HEK293 (cell line): ENCODE measurements at regions not wholly inside any gene's neighbourhood (a gene's known extent, or its start where the extent isn't known, plus 50 kb on each side); places are given as distances from the start of the nearest gene placed in this dataset.
A peak's percentile ranks its signal among the peaks of the same experiment; 100 is the strongest.

Experiments used
- CTCF ChIA-PET: fragments of 350-600 bp; formaldehyde crosslinking; extraction: SDS; loops from one replicate; lab custom pipeline; 2021; ENCODE audit warnings: antibody characterized with exemption; lab: Yijun Ruan, JAX
- POLR2A ChIA-PET: fragments of 300-600 bp; formaldehyde crosslinking; extraction: SDS; loops from one replicate; lab custom pipeline; 2020; ENCODE audit warnings: antibody characterized with exemption, inconsistent platforms; lab: Yijun Ruan, JAX
- H3K27ac ChIP-seq: fragments of 200-500 bp; sonication (Bioruptor generic); 2 replicates; pipeline ENCODE4 v1.5.1; 2014; ENCODE audit warnings: low read depth, low read length, control low read depth, inconsistent platforms; ENCODE audit errors: extremely low read depth
- H3K36me3 ChIP-seq, 2 experiments: fragments of 200-500 bp in 1 of 2; sonication (Bioruptor generic) in 1 of 2; 1 replicate in 1 of 2; 2 replicates in 1 of 2; pipeline ENCODE4 v1.5.1; 2014 to 2017; ENCODE audit warnings: inconsistent platforms in 2 of 2, low read length in 2 of 2; ENCODE audit not compliant: control insufficient read depth in 2 of 2, insufficient read depth in 1 of 2
- H3K4me1 ChIP-seq: fragments of 200-500 bp; sonication (Bioruptor generic); 2 replicates; pipeline ENCODE4 v1.5.1; 2014; ENCODE audit warnings: mild to moderate bottlenecking, low read length, inconsistent platforms; ENCODE audit not compliant: control insufficient read depth, insufficient read depth
- H3K4me3 ChIP-seq: 2 replicates; pipeline ENCODE4 v1.5.1; 2011; ENCODE audit warnings: low read depth, mild to moderate bottlenecking, control low read depth, low read length, moderate library complexity
- H3K9me3 ChIP-seq: fragments of 200-500 bp; sonication (Bioruptor generic); 2 replicates; pipeline ENCODE4 v1.5.1; 2014; ENCODE audit warnings: low read depth, low read length, inconsistent platforms; ENCODE audit not compliant: control insufficient read depth, insufficient read depth
- BCL11A ChIP-seq: fragments of 450-650 bp; formaldehyde crosslinking; IDR thresholded peaks from 2 replicates; pipeline ENCODE4 v1.5.1; 2016; ENCODE audit warnings: low read depth, missing biosample characterization, missing genetic modification characterization
- EGR2 ChIP-seq: fragments of 450-650 bp; formaldehyde crosslinking; IDR thresholded peaks from 2 replicates; pipeline ENCODE4 v1.5.1; 2016; ENCODE audit warnings: low read depth, missing biosample characterization, missing genetic modification characterization
- GLI4 ChIP-seq: fragments of 450-650 bp; formaldehyde crosslinking; IDR thresholded peaks from 2 replicates; pipeline ENCODE4 v1.5.1; 2016; ENCODE audit warnings: missing biosample characterization, missing genetic modification characterization
- GLIS2 ChIP-seq: fragments of 450-650 bp; formaldehyde crosslinking; IDR thresholded peaks from 2 replicates; pipeline ENCODE4 v1.5.1; 2016; ENCODE audit warnings: missing biosample characterization, missing genetic modification characterization
- HOXA7 ChIP-seq: sonication (generic); formaldehyde crosslinking; IDR thresholded peaks from 2 replicates; pipeline ENCODE4 v1.8.1; 2022; ENCODE audit warnings: missing genetic modification reagents, borderline replicate concordance
- HOXC10 ChIP-seq: sonication (generic); formaldehyde crosslinking; IDR thresholded peaks from 2 replicates; pipeline ENCODE4 v1.8.1; 2023; ENCODE audit warnings: mild to moderate bottlenecking, missing genetic modification reagents
- IKZF3 ChIP-seq: fragments of 450-650 bp; IDR thresholded peaks from 2 replicates; pipeline ENCODE4 v1.5.0; 2018; ENCODE audit warnings: missing biosample characterization, mild to moderate bottlenecking, missing genetic modification characterization, moderate library complexity
- KLF8 ChIP-seq: fragments of 450-650 bp; formaldehyde crosslinking; IDR thresholded peaks from 2 replicates; pipeline ENCODE4 v1.5.1; 2016; ENCODE audit warnings: missing biosample characterization, missing genetic modification characterization
- SCRT2 ChIP-seq: fragments of 450-650 bp; formaldehyde crosslinking; IDR thresholded peaks from 2 replicates; pipeline ENCODE4 v1.5.1; 2016; ENCODE audit warnings: missing biosample characterization, missing genetic modification characterization
- SP3 ChIP-seq: fragments of 450-650 bp; formaldehyde crosslinking; IDR thresholded peaks from 2 replicates; pipeline ENCODE4 v1.5.1; 2016; ENCODE audit warnings: missing biosample characterization, missing genetic modification characterization
- TCF7L2 ChIP-seq: IDR thresholded peaks from 2 replicates; pipeline ENCODE4 v1.6.1; 2011; ENCODE audit warnings: low read depth, mild to moderate bottlenecking, inconsistent platforms, low read length, moderate library complexity, borderline replicate concordance
- ZBTB1 ChIP-seq: fragments of 450-650 bp; formaldehyde crosslinking; IDR thresholded peaks from 2 replicates; pipeline ENCODE4 v1.5.1; 2016; ENCODE audit warnings: missing biosample characterization, missing genetic modification characterization
- ZBTB17 ChIP-seq: fragments of 450-650 bp; formaldehyde crosslinking; IDR thresholded peaks from 2 replicates; pipeline ENCODE4 v1.5.1; 2016; ENCODE audit warnings: missing biosample characterization, missing genetic modification characterization
- ZFP69B ChIP-seq: fragments of 450-650 bp; formaldehyde crosslinking; IDR thresholded peaks from 2 replicates; pipeline ENCODE4 v1.5.1; 2016; ENCODE audit warnings: missing biosample characterization, missing genetic modification characterization
- ZNF140 ChIP-seq: fragments of 450-650 bp; formaldehyde crosslinking; IDR thresholded peaks from 2 replicates; pipeline ENCODE4 v1.5.1; 2016; ENCODE audit warnings: missing biosample characterization, missing genetic modification characterization
- ZNF184 ChIP-seq: fragments of 450-650 bp; IDR thresholded peaks from 2 replicates; pipeline ENCODE4 v1.5.1; 2018; ENCODE audit warnings: missing biosample characterization, mild to moderate bottlenecking, missing genetic modification characterization
- ZNF311 ChIP-seq: fragments of 450-650 bp; formaldehyde crosslinking; IDR thresholded peaks from 2 replicates; pipeline ENCODE4 v1.5.1; 2017; ENCODE audit warnings: missing biosample characterization, missing genetic modification characterization, borderline replicate concordance
- ZNF335 ChIP-seq: fragments of 450-650 bp; formaldehyde crosslinking; conservative IDR thresholded peaks from 2 replicates; pipeline ENCODE4 v1.5.1; 2016; ENCODE audit warnings: missing biosample characterization, missing genetic modification characterization
- ZNF366 ChIP-seq: fragments of 450-650 bp; formaldehyde crosslinking; conservative IDR thresholded peaks from 2 replicates; pipeline ENCODE4 v1.5.1; 2016; ENCODE audit warnings: missing biosample characterization, missing genetic modification characterization
- ZNF394 ChIP-seq: fragments of 450-650 bp; formaldehyde crosslinking; IDR thresholded peaks from 2 replicates; pipeline ENCODE4 v1.5.1; 2016; ENCODE audit warnings: missing biosample characterization, missing genetic modification characterization, mild to moderate bottlenecking, moderate library complexity, borderline replicate concordance
- ZNF416 ChIP-seq: fragments of 450-650 bp; formaldehyde crosslinking; IDR thresholded peaks from 2 replicates; pipeline ENCODE4 v1.5.1; 2016; ENCODE audit warnings: missing biosample characterization, missing genetic modification characterization
- ZNF654 ChIP-seq: fragments of 450-650 bp; formaldehyde crosslinking; IDR thresholded peaks from 2 replicates; pipeline ENCODE4 v1.5.1; 2016; ENCODE audit warnings: low read depth, missing biosample characterization, missing genetic modification characterization
- ZNF701 ChIP-seq: fragments of 450-650 bp; formaldehyde crosslinking; IDR thresholded peaks from 2 replicates; pipeline ENCODE4 v1.5.1; 2016; ENCODE audit warnings: missing biosample characterization, missing genetic modification characterization
- ZNF777 ChIP-seq: fragments of 450-650 bp; formaldehyde crosslinking; IDR thresholded peaks from 2 replicates; pipeline ENCODE4 v1.5.1; 2017; ENCODE audit warnings: missing biosample characterization, missing genetic modification characterization, borderline replicate concordance
- ZSCAN30 ChIP-seq: fragments of 450-650 bp; IDR thresholded peaks from 2 replicates; pipeline ENCODE4 v1.5.1; 2018; ENCODE audit warnings: missing biosample characterization, mild to moderate bottlenecking, missing genetic modification characterization, moderate library complexity
- TF ChIP-seq, protein P1 (sequence below): fragments of 450-650 bp; formaldehyde crosslinking; IDR thresholded peaks from 2 replicates; pipeline ENCODE4 v1.5.1; 2016; ENCODE audit warnings: missing biosample characterization, missing genetic modification characterization
- TF ChIP-seq, protein P2 (sequence below): fragments of 450-650 bp; formaldehyde crosslinking; IDR thresholded peaks from 2 replicates; pipeline ENCODE4 v1.5.1; 2016; ENCODE audit warnings: missing biosample characterization, missing genetic modification characterization
- TF ChIP-seq, protein P3 (sequence below): fragments of 450-650 bp; formaldehyde crosslinking; IDR thresholded peaks from 2 replicates; pipeline ENCODE4 v1.5.1; 2017; ENCODE audit warnings: missing biosample characterization, missing genetic modification characterization
- TF ChIP-seq, protein P4 (sequence below): fragments of 450-650 bp; formaldehyde crosslinking; IDR thresholded peaks from 2 replicates; pipeline ENCODE4 v1.5.1; 2016; ENCODE audit warnings: missing biosample characterization, missing genetic modification characterization
- TF ChIP-seq, protein P5 (sequence below): fragments of 450-650 bp; formaldehyde crosslinking; IDR thresholded peaks from 2 replicates; pipeline ENCODE4; 2016; ENCODE audit warnings: missing biosample characterization, missing genetic modification characterization

DNA sequence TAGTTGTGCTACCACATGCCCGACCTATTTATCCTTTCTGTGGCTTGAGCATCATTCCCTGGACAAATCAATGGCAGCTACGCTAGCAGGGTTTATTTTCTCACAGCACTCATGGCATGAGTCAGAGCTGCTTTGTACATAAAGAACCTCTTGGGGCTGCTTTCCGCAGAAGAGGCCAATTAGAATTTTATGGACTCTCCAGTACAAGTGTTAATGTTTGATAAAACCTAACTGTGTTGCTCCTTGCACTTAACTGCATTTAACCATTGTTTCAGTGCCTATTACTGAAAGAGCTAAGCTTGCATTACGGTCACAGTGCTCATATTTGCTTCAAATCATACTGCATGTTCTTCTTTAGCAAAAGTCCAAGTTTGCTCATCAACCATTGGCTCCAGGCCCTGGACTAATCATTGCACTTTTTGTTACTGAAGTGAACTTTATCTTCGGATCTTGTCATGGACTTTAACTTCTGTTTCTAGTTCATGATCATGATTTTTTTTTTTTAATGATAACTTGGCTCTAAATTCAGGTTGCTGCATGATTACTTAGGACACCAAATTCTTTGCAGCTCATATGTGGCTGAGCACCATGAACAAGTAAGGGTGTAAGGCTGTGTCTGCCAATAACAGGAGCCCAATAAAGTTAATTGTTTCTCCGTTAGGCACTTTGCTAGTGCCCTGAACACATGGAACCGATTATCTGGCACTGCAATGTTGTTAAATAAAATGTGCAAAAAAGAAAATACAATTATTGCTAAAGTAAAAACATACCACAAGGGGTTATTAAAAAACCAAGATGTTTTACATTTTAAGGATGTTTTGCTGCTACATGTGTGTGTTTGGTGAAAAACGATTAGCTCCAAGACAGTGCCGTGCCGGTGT lies 492.2 kb downstream of the KCNJ2 start:
- peak overlapping the region; percentile 50 for H3K27ac ChIP-seq
- no peak overlapping the region for H3K4me3 ChIP-seq
- no peaks in the 10 kb centered on the region for H3K36me3 ChIP-seq
- H3K9me3 ChIP-seq, result no peaks in the 10 kb centered on the region
- ChIA-PET POLR2A (no interaction called here), CTCF (interaction anchor here (0.6 to 0.7 kb wide), 2 partner anchors 32 to 527 kb away, joined by 3 to 4 read pairs; no protein-coding TSS in a partner anchor)
- H3K4me1 ChIP-seq, result peaks cover 20% of the 10 kb centered on the region
- 0 out of 2 replicates have a peak, but pooled peaks have one; percentile 42 for TF ChIP-seq ZNF394 (tag by site-specific recombination)
- peak; percentile 93 for TF ChIP-seq IKZF3 (tag by site-specific recombination)
- peak; percentile 46 for TF ChIP-seq ZBTB17
- TF ChIP-seq KLF8, result peak; percentile 49; the same call in 1 of the 2 replicates
- peak; percentile 60 for TF ChIP-seq SCRT2 (tag by site-specific recombination)
- no peak for TF ChIP-seq ZNF701 (tag by site-specific recombination)
- TF ChIP-seq, protein P1, sequence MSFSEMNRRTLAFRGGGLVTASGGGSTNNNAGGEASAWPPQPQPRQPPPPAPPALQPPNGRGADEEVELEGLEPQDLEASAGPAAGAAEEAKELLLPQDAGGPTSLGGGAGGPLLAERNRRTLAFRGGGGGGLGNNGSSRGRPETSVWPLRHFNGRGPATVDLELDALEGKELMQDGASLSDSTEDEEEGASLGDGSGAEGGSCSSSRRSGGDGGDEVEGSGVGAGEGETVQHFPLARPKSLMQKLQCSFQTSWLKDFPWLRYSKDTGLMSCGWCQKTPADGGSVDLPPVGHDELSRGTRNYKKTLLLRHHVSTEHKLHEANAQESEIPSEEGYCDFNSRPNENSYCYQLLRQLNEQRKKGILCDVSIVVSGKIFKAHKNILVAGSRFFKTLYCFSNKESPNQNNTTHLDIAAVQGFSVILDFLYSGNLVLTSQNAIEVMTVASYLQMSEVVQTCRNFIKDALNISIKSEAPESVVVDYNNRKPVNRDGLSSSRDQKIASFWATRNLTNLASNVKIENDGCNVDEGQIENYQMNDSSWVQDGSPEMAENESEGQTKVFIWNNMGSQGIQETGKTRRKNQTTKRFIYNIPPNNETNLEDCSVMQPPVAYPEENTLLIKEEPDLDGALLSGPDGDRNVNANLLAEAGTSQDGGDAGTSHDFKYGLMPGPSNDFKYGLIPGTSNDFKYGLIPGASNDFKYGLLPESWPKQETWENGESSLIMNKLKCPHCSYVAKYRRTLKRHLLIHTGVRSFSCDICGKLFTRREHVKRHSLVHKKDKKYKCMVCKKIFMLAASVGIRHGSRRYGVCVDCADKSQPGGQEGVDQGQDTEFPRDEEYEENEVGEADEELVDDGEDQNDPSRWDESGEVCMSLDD (tag by site-specific recombination), result no peak
- TF ChIP-seq, protein P2, sequence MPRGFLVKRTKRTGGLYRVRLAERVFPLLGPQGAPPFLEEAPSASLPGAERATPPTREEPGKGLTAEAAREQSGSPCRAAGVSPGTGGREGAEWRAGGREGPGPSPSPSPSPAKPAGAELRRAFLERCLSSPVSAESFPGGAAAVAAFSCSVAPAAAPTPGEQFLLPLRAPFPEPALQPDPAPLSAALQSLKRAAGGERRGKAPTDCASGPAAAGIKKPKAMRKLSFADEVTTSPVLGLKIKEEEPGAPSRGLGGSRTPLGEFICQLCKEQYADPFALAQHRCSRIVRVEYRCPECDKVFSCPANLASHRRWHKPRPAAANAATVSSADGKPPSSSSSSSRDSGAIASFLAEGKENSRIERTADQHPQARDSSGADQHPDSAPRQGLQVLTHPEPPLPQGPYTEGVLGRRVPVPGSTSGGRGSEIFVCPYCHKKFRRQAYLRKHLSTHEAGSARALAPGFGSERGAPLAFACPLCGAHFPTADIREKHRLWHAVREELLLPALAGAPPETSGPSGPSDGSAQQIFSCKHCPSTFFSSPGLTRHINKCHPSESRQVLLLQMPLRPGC (tag by site-specific recombination), result peak; percentile 94
- no peak for TF ChIP-seq HOXA7
- no peak for TF ChIP-seq ZNF140 (tag by site-specific recombination)
- TF ChIP-seq ZNF654 (tag by site-specific recombination), result no peak
- TF ChIP-seq, protein P3, sequence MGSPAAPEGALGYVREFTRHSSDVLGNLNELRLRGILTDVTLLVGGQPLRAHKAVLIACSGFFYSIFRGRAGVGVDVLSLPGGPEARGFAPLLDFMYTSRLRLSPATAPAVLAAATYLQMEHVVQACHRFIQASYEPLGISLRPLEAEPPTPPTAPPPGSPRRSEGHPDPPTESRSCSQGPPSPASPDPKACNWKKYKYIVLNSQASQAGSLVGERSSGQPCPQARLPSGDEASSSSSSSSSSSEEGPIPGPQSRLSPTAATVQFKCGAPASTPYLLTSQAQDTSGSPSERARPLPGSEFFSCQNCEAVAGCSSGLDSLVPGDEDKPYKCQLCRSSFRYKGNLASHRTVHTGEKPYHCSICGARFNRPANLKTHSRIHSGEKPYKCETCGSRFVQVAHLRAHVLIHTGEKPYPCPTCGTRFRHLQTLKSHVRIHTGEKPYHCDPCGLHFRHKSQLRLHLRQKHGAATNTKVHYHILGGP (tag by site-specific recombination), result no peak
- TF ChIP-seq ZNF416 (tag by site-specific recombination), result no peak
- TF ChIP-seq EGR2 (tag by site-specific recombination), result no peak
- peak; percentile 80 for TF ChIP-seq ZNF366 (tag by site-specific recombination)
- no peak for TF ChIP-seq ZNF777 (tag by site-specific recombination)
- no peak for TF ChIP-seq GLIS2 (tag by site-specific recombination)
- TF ChIP-seq ZBTB1 (tag by site-specific recombination), result no peak
- peak; percentile 67; the same call in 1 of the 2 replicates for TF ChIP-seq BCL11A
- 0 out of 2 replicates have a peak, but pooled peaks have one; percentile 48 for TF ChIP-seq ZNF184 (tag by site-specific recombination)
- TF ChIP-seq, protein P4, sequence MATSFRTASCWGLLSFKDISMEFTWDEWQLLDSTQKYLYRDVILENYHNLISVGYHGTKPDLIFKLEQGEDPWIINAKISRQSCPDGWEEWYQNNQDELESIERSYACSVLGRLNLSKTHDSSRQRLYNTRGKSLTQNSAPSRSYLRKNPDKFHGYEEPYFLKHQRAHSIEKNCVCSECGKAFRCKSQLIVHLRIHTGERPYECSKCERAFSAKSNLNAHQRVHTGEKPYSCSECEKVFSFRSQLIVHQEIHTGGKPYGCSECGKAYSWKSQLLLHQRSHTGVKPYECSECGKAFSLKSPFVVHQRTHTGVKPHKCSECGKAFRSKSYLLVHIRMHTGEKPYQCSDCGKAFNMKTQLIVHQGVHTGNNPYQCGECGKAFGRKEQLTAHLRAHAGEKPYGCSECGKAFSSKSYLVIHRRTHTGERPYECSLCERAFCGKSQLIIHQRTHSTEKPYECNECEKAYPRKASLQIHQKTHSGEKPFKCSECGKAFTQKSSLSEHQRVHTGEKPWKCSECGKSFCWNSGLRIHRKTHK (tag by site-specific recombination), result no peak
- no peak for TF ChIP-seq HOXC10 (CRISPR knock-in tag)
- TF ChIP-seq GLI4, result no peak
- no peak for TF ChIP-seq SP3 (tag by site-specific recombination)
- TF ChIP-seq, protein P5, sequence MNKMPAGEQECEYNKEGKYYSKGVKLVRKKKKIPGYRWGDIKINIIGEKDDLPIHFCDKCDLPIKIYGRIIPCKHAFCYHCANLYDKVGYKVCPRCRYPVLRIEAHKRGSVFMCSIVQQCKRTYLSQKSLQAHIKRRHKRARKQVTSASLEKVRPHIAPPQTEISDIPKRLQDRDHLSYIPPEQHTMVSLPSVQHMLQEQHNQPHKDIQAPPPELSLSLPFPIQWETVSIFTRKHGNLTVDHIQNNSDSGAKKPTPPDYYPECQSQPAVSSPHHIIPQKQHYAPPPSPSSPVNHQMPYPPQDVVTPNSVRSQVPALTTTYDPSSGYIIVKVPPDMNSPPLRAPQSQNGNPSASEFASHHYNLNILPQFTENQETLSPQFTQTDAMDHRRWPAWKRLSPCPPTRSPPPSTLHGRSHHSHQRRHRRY (tag by site-specific recombination), result no peak
- TF ChIP-seq ZNF311, result no peak
- TF ChIP-seq ZFP69B (tag by site-specific recombination), result no peak
- 0 out of 2 replicates have a peak, but pooled peaks have one; percentile 25 for TF ChIP-seq ZNF335 (tag by site-specific recombination)
- 0 out of 2 replicates have a peak, but pooled peaks have one; percentile 43 for TF ChIP-seq TCF7L2
- peak; percentile 95 for TF ChIP-seq ZSCAN30 (tag by site-specific recombination)
